Coronary artery (tissue), 2 donors: ENCODE measurements at regions not wholly inside any gene's neighbourhood (a gene's known extent, or its start where the extent isn't known, plus 50 kb on each side); places are given as distances from the start of the nearest gene placed in this dataset.

Source experiments
- DNase-seq: peaks from one replicate; pipeline ENCODE4 v3.0.0-alpha.2; 2017; ENCODE audit warnings: low spot score
- H3K27ac ChIP-seq, 2 donors: fragments of 200-600 bp; sonication (generic); one replicate each; pipeline ENCODE4 v1.5.1; 2016 to 2019
- H3K4me3 ChIP-seq: fragments of 200-600 bp; sonication (generic); 2 replicates; pipeline ENCODE4 v1.5.1; 2016; ENCODE audit warnings: mild to moderate bottlenecking, moderate library complexity
- CTCF ChIP-seq: fragments of 200-600 bp; sonication (generic); IDR thresholded peaks from one replicate; pipeline ENCODE4 v1.5.1; 2019; ENCODE audit warnings: antibody characterized with exemption

GRCh38 chr13:85592211-85592610 lies 207.0 kb downstream of the SLITRK6 start:
- Histone ChIP-seq H3K4me3 (no peak overlapping the region), H3K27ac (no peak overlapping the region)
- no peak for DNase-seq
- no peak for TF ChIP-seq CTCF

- Histone ChIP-seq H3K4me3 (no peak overlapping the region), H3K27ac (no peak overlapping the region)
- no peak for DNase-seq
- TF ChIP-seq CTCF, result no peak
Measured at GRCh38 chr13:85590231-85590931, 208.8 kb downstream of the SLITRK6 start.

- H3K4me3 ChIP-seq, result no peak overlapping the region
- H3K27ac ChIP-seq, result no peak overlapping the region
- no peak for DNase-seq
- TF ChIP-seq CTCF, result no peak
Measured at GRCh38 chr13:85589021-85589420, 210.2 kb downstream of the SLITRK6 start.

- Histone ChIP-seq H3K4me3 (no peak overlapping the region), H3K27ac (no peak overlapping the region)
- no peak for TF ChIP-seq CTCF
- no peak for DNase-seq
Measured at GRCh38 chr13:85588359-85588758, 210.9 kb downstream of the SLITRK6 start.

GRCh38 chr13:85586856-85587255 lies 212.4 kb downstream of the SLITRK6 start:
- DNase-seq, result no peak
- Histone ChIP-seq H3K27ac (no peak overlapping the region), H3K4me3 (no peak overlapping the region)
- no peak for TF ChIP-seq CTCF

- Histone ChIP-seq H3K27ac (no peak overlapping the region), H3K4me3 (no peak overlapping the region)
- DNase-seq, result no peak
- TF ChIP-seq CTCF, result no peak
Measured at GRCh38 chr13:85586422-85586831, 212.8 kb downstream of the SLITRK6 start.

GRCh38 chr13:85582890-85583289 lies 216.3 kb downstream of the SLITRK6 start:
- DNase-seq, result no peak
- Histone ChIP-seq H3K27ac (no peak overlapping the region), H3K4me3 (no peak overlapping the region)
- TF ChIP-seq CTCF, result no peak
